Tibial nerve (tissue), 4 donors: ENCODE measurements at regions not wholly inside any gene's neighbourhood (a gene's known extent, or its start where the extent isn't known, plus 50 kb on each side); places are given as distances from the start of the nearest gene placed in this dataset.
"Not testable (repeated sequence)": the region's sequence is repeated elsewhere in the genome, so short reads cannot be mapped to it uniquely, and the experiment has no call there.

Experiments used
- CTCF ChIP-seq, 5 experiments: fragments of 200-600 bp in 3 of 5; fragments of 450-650 bp in 2 of 5; sonication (generic) in 3 of 5; IDR thresholded peaks; one replicate each; pipeline ENCODE4 v1.5.1; 2016 to 2019; ENCODE audit warnings: antibody characterized with exemption in 5 of 5, mild to moderate bottlenecking in 3 of 5, moderate library complexity in 2 of 5
- EP300 ChIP-seq, 2 donors: sonication (generic); formaldehyde crosslinking; IDR thresholded peaks; one replicate each; pipeline ENCODE4 v1.6.1; 2017; ENCODE audit warnings: antibody characterized with exemption in 2 of 2, mild to moderate bottlenecking in 1 of 2
- POLR2A ChIP-seq, 2 donors: fragments of 450-650 bp; IDR thresholded peaks; one replicate each; pipeline ENCODE4 v1.6.1; 2017; ENCODE audit warnings: antibody characterized with exemption in 2 of 2, mild to moderate bottlenecking in 2 of 2, moderate library complexity in 2 of 2

DNA sequence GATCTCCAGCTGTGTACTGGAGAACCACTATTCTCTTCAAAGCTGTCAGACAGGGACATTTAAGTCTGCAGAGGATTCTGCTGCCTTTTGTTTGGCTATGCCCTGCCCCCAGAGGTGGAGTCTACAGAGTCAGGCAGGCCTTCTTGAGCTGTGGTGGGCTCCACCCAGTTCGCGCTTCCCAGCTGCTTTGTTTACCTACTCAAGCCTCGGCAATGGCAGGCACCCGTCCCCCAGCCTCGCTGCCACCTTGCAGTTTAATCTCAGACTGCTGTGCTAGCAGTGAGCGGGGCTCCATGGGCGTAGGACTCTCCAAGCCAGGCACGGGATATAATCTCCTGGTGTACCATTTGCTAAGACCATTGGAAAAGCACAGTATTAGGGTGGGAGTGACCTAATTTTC lies 145.5 kb downstream of the LAS1L start:
- not testable (repeated sequence) for TF ChIP-seq POLR2A, EP300, CTCF (IDR thresholded peaks at IDR 0.05)
